HCT116 (cell line): ENCODE measurements at regions not wholly inside any gene's neighbourhood (a gene's known extent, or its start where the extent isn't known, plus 50 kb on each side); places are given as distances from the start of the nearest gene placed in this dataset.

Experiments
- ELF1 ChIP-seq: IDR thresholded peaks from 2 replicates; pipeline ENCODE4 v1.6.1; 2012; ENCODE audit warnings: low read depth, borderline replicate concordance
- JUND ChIP-seq: IDR thresholded peaks from 2 replicates; pipeline ENCODE4 v1.6.1; 2012
- TF ChIP-seq, protein P1 (sequence below), 3 experiments: fragments of 200-600 bp in 1 of 3; sonication (generic) in 1 of 3; IDR thresholded peaks in 2 of 3; conservative IDR thresholded peaks in 1 of 3; 2 replicates each; pipeline ENCODE4 v1.5.1; 2012 to 2017; ENCODE audit warnings: low read depth in 2 of 3, low read length in 2 of 3, antibody characterized with exemption in 1 of 3, borderline replicate concordance in 1 of 3, control low read depth in 1 of 3, mild to moderate bottlenecking in 1 of 3, mixed read lengths in 1 of 3, mixed run types in 1 of 3, moderate library complexity in 1 of 3; ENCODE audit not compliant: insufficient read depth in 1 of 3
- TF ChIP-seq, protein P2 (sequence below): IDR thresholded peaks from 2 replicates; pipeline ENCODE4 v1.6.1; 2012; ENCODE audit warnings: low read depth

DNA sequence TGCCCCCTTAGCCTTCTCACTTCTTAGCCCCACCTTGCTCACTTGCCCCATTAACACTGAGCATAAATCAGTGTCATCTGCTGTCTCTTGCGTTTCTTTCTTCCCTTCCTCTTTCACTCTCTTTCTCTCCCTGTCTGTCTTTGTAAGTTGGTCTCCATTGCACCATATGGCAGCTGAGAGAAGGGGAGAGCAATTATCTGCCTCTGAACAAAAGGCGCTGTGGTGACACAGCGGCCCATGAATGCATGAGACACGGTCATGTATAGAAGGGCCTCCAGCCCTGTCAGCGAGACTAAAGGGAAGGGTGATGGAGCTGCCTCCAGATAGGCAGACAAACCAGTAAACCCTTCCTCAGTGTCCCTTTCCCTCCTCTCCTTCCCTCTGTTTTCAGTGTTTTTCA lies 88.8 kb upstream of the PCDH18 start:
- no peak for TF ChIP-seq JUND
- TF ChIP-seq ELF1, result no peak
- TF ChIP-seq, protein P1, sequence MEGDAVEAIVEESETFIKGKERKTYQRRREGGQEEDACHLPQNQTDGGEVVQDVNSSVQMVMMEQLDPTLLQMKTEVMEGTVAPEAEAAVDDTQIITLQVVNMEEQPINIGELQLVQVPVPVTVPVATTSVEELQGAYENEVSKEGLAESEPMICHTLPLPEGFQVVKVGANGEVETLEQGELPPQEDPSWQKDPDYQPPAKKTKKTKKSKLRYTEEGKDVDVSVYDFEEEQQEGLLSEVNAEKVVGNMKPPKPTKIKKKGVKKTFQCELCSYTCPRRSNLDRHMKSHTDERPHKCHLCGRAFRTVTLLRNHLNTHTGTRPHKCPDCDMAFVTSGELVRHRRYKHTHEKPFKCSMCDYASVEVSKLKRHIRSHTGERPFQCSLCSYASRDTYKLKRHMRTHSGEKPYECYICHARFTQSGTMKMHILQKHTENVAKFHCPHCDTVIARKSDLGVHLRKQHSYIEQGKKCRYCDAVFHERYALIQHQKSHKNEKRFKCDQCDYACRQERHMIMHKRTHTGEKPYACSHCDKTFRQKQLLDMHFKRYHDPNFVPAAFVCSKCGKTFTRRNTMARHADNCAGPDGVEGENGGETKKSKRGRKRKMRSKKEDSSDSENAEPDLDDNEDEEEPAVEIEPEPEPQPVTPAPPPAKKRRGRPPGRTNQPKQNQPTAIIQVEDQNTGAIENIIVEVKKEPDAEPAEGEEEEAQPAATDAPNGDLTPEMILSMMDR (IDR thresholded peaks at IDR 0.05 in 2 of 3, conservative IDR thresholded peaks at IDR 0.05 in 1 of 3; ENCODE audit: borderline replicate concordance in 1 of 3, insufficient read depth in 1 of 3, low read depth in 2 of 3, low read length in 2 of 3), result no peak
- TF ChIP-seq, protein P2, sequence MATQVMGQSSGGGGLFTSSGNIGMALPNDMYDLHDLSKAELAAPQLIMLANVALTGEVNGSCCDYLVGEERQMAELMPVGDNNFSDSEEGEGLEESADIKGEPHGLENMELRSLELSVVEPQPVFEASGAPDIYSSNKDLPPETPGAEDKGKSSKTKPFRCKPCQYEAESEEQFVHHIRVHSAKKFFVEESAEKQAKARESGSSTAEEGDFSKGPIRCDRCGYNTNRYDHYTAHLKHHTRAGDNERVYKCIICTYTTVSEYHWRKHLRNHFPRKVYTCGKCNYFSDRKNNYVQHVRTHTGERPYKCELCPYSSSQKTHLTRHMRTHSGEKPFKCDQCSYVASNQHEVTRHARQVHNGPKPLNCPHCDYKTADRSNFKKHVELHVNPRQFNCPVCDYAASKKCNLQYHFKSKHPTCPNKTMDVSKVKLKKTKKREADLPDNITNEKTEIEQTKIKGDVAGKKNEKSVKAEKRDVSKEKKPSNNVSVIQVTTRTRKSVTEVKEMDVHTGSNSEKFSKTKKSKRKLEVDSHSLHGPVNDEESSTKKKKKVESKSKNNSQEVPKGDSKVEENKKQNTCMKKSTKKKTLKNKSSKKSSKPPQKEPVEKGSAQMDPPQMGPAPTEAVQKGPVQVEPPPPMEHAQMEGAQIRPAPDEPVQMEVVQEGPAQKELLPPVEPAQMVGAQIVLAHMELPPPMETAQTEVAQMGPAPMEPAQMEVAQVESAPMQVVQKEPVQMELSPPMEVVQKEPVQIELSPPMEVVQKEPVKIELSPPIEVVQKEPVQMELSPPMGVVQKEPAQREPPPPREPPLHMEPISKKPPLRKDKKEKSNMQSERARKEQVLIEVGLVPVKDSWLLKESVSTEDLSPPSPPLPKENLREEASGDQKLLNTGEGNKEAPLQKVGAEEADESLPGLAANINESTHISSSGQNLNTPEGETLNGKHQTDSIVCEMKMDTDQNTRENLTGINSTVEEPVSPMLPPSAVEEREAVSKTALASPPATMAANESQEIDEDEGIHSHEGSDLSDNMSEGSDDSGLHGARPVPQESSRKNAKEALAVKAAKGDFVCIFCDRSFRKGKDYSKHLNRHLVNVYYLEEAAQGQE, result no peak
